WTC11 (cell line): ENCODE measurements at regions not wholly inside any gene's neighbourhood (a gene's known extent, or its start where the extent isn't known, plus 50 kb on each side); places are given as distances from the start of the nearest gene placed in this dataset.

Experiments
- ATAC-seq: fragments of 200-7000 bp; cut with Tn5 transposase; 2 replicates; pipeline ENCODE4 v1.10.0; 2021; ENCODE audit warnings: mild to moderate bottlenecking, moderate library complexity
- CTCF ChIA-PET: fragments of 300-600 bp; sonication (Branson Sonifier 250); formaldehyde crosslinking; loops from one replicate; lab custom pipeline; 2021; ENCODE audit warnings: antibody characterized with exemption; lab: Charles Lee
- POLR2A ChIA-PET: fragments of 350-600 bp; sonication (Branson Sonifier 250); formaldehyde crosslinking; loops from one replicate; lab custom pipeline; 2021; ENCODE audit warnings: antibody characterized with exemption; lab: Charles Lee
- DNase-seq: peaks from one replicate; pipeline ENCODE4 v3.0.0; 2021; ENCODE audit warnings: low spot score
- H3K27ac Mint-ChIP-seq: 2 replicates; pipeline ENCODE4 v1.8.0; 2021; ENCODE audit warnings: mixed read lengths
- H3K27me3 Mint-ChIP-seq: 2 replicates; pipeline ENCODE4 v1.8.0; 2021; ENCODE audit warnings: low read depth, mild to moderate bottlenecking, moderate library complexity, mixed read lengths
- H3K36me3 Mint-ChIP-seq: 2 replicates; pipeline ENCODE4 v1.8.0; 2021; ENCODE audit warnings: mixed read lengths
- H3K4me1 Mint-ChIP-seq: 2 replicates; pipeline ENCODE4 v1.8.0; 2022; ENCODE audit warnings: mixed read lengths
- H3K4me3 Mint-ChIP-seq: 2 replicates; pipeline ENCODE4 v1.8.0; 2021; ENCODE audit warnings: mild to moderate bottlenecking, moderate library complexity, mixed read lengths
- H3K9me3 Mint-ChIP-seq: 2 replicates; pipeline ENCODE4 v1.8.0; 2021; ENCODE audit warnings: mixed read lengths
- ATF1 ChIP-seq: sonication (generic); formaldehyde crosslinking; IDR thresholded peaks from 2 replicates; pipeline ENCODE4 v1.8.1; 2023; ENCODE audit warnings: mild to moderate bottlenecking, moderate library complexity, missing genetic modification reagents
- ATF2 ChIP-seq: sonication (generic); formaldehyde crosslinking; IDR thresholded peaks from 2 replicates; pipeline ENCODE4 v1.8.1; 2022; ENCODE audit warnings: low read depth, missing genetic modification reagents, borderline replicate concordance
- CBFB ChIP-seq: sonication (generic); formaldehyde crosslinking; IDR thresholded peaks from 2 replicates; pipeline ENCODE4 v1.8.1; 2022; ENCODE audit warnings: mild to moderate bottlenecking, low read depth, missing genetic modification reagents
- ESRRA ChIP-seq: sonication (generic); formaldehyde crosslinking; IDR thresholded peaks from 2 replicates; pipeline ENCODE4 v1.8.1; 2022; ENCODE audit warnings: mild to moderate bottlenecking, missing genetic modification reagents, borderline replicate concordance
- FOXJ3 ChIP-seq: sonication (generic); formaldehyde crosslinking; IDR thresholded peaks from 2 replicates; pipeline ENCODE4 v1.9.0; 2021; ENCODE audit warnings: missing genetic modification reagents, mild to moderate bottlenecking, borderline replicate concordance
- FOXK1 ChIP-seq: sonication (generic); formaldehyde crosslinking; IDR thresholded peaks from 2 replicates; pipeline ENCODE4 v1.8.0; 2022; ENCODE audit warnings: mild to moderate bottlenecking, moderate library complexity, missing genetic modification reagents
- JAZF1 ChIP-seq: fragments of 250-450 bp; sonication (Bioruptor Pico); IDR thresholded peaks from 2 replicates; pipeline ENCODE4 v1.9.0; 2021; ENCODE audit warnings: moderate library complexity, mild to moderate bottlenecking, inconsistent platforms
- MYBL2 ChIP-seq: sonication (generic); formaldehyde crosslinking; IDR thresholded peaks from 2 replicates; pipeline ENCODE4 v1.8.1; 2023; ENCODE audit warnings: mild to moderate bottlenecking, moderate library complexity, missing genetic modification reagents
- NFATC4 ChIP-seq: fragments of 250-450 bp; sonication (Bioruptor Pico); IDR thresholded peaks from 2 replicates; pipeline ENCODE4 v1.9.0; 2021; ENCODE audit warnings: mild to moderate bottlenecking
- SMAD4 ChIP-seq: sonication (generic); formaldehyde crosslinking; IDR thresholded peaks from 2 replicates; pipeline ENCODE4 v1.8.0; 2022; ENCODE audit warnings: mild to moderate bottlenecking, missing genetic modification reagents
- STAT6 ChIP-seq: sonication (generic); formaldehyde crosslinking; conservative IDR thresholded peaks from 2 replicates; pipeline ENCODE4 v1.8.1; 2023; ENCODE audit warnings: mild to moderate bottlenecking, low read depth, missing genetic modification reagents, moderate library complexity
- USF2 ChIP-seq: sonication (generic); formaldehyde crosslinking; IDR thresholded peaks from 2 replicates; pipeline ENCODE4 v1.8.1; 2023; ENCODE audit warnings: mild to moderate bottlenecking, missing genetic modification reagents, moderate library complexity
- ZNF396 ChIP-seq: fragments of 250-450 bp; sonication (Bioruptor Pico); IDR thresholded peaks from 2 replicates; pipeline ENCODE4 v1.8.0; 2021; ENCODE audit warnings: mild to moderate bottlenecking, moderate library complexity, borderline replicate concordance
- TF ChIP-seq, protein P1 (sequence below): sonication (generic); formaldehyde crosslinking; IDR thresholded peaks from 2 replicates; pipeline ENCODE4 v1.8.0; 2022; ENCODE audit warnings: mild to moderate bottlenecking, missing genetic modification reagents
- TF ChIP-seq, protein P2 (sequence below): sonication (generic); formaldehyde crosslinking; IDR thresholded peaks from 2 replicates; pipeline ENCODE4 v1.8.0; 2023; ENCODE audit warnings: mild to moderate bottlenecking, missing genetic modification reagents
- TF ChIP-seq, protein P3 (sequence below): sonication (generic); formaldehyde crosslinking; IDR thresholded peaks from 2 replicates; pipeline ENCODE4 v1.8.0; 2022; ENCODE audit warnings: missing genetic modification reagents
- TF ChIP-seq, protein P4 (sequence below): sonication (generic); formaldehyde crosslinking; IDR thresholded peaks from 2 replicates; pipeline ENCODE4 v1.8.1; 2023; ENCODE audit warnings: mild to moderate bottlenecking, missing genetic modification reagents, moderate library complexity

GRCh38 chr4:41423117-41423516, 114.8 kb upstream of the LIMCH1 start:
- no peaks in the 10 kb centered on the region; the same call in 1 of the 2 replicates for H3K27me3 Mint-ChIP-seq
- no peak for ATAC-seq
- no peak for DNase-seq
- ChIA-PET POLR2A (no interaction called here), CTCF (interaction anchor here (0.7 kb wide), 1 partner anchor 11 kb away, joined by 6 read pairs; no protein-coding TSS in a partner anchor)
- H3K9me3 Mint-ChIP-seq: peaks cover 3% of the 10 kb centered on the region; the same call in 1 of the 2 replicates
- no peak overlapping the region for H3K4me3 Mint-ChIP-seq
- TF ChIP-seq ATF1 (CRISPR knock-in tag) (no peak), MYBL2 (CRISPR knock-in tag) (no peak), FOXJ3 (CRISPR knock-in tag) (no peak), NFATC4 (no peak), ZNF396 (CRISPR knock-in tag) (no peak), JAZF1 (no peak), ESRRA (no peak), FOXK1 (CRISPR knock-in tag) (no peak), CBFB (CRISPR knock-in tag) (no peak), STAT6 (no peak), SMAD4 (CRISPR knock-in tag) (no peak), USF2 (CRISPR knock-in tag) (no peak), ATF2 (no peak)
- TF ChIP-seq, protein P1, sequence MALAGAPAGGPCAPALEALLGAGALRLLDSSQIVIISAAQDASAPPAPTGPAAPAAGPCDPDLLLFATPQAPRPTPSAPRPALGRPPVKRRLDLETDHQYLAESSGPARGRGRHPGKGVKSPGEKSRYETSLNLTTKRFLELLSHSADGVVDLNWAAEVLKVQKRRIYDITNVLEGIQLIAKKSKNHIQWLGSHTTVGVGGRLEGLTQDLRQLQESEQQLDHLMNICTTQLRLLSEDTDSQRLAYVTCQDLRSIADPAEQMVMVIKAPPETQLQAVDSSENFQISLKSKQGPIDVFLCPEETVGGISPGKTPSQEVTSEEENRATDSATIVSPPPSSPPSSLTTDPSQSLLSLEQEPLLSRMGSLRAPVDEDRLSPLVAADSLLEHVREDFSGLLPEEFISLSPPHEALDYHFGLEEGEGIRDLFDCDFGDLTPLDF (CRISPR knock-in tag): no peak
- TF ChIP-seq, protein P2, sequence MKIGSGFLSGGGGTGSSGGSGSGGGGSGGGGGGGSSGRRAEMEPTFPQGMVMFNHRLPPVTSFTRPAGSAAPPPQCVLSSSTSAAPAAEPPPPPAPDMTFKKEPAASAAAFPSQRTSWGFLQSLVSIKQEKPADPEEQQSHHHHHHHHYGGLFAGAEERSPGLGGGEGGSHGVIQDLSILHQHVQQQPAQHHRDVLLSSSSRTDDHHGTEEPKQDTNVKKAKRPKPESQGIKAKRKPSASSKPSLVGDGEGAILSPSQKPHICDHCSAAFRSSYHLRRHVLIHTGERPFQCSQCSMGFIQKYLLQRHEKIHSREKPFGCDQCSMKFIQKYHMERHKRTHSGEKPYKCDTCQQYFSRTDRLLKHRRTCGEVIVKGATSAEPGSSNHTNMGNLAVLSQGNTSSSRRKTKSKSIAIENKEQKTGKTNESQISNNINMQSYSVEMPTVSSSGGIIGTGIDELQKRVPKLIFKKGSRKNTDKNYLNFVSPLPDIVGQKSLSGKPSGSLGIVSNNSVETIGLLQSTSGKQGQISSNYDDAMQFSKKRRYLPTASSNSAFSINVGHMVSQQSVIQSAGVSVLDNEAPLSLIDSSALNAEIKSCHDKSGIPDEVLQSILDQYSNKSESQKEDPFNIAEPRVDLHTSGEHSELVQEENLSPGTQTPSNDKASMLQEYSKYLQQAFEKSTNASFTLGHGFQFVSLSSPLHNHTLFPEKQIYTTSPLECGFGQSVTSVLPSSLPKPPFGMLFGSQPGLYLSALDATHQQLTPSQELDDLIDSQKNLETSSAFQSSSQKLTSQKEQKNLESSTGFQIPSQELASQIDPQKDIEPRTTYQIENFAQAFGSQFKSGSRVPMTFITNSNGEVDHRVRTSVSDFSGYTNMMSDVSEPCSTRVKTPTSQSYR (CRISPR knock-in tag): no peak
- TF ChIP-seq, protein P3, sequence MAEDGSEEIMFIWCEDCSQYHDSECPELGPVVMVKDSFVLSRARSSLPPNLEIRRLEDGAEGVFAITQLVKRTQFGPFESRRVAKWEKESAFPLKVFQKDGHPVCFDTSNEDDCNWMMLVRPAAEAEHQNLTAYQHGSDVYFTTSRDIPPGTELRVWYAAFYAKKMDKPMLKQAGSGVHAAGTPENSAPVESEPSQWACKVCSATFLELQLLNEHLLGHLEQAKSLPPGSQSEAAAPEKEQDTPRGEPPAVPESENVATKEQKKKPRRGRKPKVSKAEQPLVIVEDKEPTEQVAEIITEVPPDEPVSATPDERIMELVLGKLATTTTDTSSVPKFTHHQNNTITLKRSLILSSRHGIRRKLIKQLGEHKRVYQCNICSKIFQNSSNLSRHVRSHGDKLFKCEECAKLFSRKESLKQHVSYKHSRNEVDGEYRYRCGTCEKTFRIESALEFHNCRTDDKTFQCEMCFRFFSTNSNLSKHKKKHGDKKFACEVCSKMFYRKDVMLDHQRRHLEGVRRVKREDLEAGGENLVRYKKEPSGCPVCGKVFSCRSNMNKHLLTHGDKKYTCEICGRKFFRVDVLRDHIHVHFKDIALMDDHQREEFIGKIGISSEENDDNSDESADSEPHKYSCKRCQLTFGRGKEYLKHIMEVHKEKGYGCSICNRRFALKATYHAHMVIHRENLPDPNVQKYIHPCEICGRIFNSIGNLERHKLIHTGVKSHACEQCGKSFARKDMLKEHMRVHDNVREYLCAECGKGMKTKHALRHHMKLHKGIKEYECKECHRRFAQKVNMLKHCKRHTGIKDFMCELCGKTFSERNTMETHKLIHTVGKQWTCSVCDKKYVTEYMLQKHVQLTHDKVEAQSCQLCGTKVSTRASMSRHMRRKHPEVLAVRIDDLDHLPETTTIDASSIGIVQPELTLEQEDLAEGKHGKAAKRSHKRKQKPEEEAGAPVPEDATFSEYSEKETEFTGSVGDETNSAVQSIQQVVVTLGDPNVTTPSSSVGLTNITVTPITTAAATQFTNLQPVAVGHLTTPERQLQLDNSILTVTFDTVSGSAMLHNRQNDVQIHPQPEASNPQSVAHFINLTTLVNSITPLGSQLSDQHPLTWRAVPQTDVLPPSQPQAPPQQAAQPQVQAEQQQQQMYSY: no peak
- TF ChIP-seq, protein P4, sequence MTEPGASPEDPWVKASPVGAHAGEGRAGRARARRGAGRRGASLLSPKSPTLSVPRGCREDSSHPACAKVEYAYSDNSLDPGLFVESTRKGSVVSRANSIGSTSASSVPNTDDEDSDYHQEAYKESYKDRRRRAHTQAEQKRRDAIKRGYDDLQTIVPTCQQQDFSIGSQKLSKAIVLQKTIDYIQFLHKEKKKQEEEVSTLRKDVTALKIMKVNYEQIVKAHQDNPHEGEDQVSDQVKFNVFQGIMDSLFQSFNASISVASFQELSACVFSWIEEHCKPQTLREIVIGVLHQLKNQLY (CRISPR knock-in tag): no peak
- no peaks in the 10 kb centered on the region for H3K36me3 Mint-ChIP-seq
- peaks cover 15% of the 10 kb centered on the region for H3K4me1 Mint-ChIP-seq
- no peak overlapping the region for H3K27ac Mint-ChIP-seq
